PC-9 (cell line): ENCODE measurements at regions not wholly inside any gene's neighbourhood (a gene's known extent, or its start where the extent isn't known, plus 50 kb on each side); places are given as distances from the start of the nearest gene placed in this dataset.
"Not testable (repeated sequence)": the region's sequence is repeated elsewhere in the genome, so short reads cannot be mapped to it uniquely, and the experiment has no call there.

Experiments
- BruUV-seq: library from RNA; stranded (reverse); fragments of 400-500 nt; replicated peaks from 2 replicates; lab custom pipeline; 2021; lab: Mats Ljungman, UMichigan
- CTCF ChIA-PET: fragments of 300-600 bp; sonication (Branson Sonifier 250); formaldehyde crosslinking; loops from one replicate; lab custom pipeline; 2022; ENCODE audit warnings: antibody characterized with exemption; lab: Charles Lee
- POLR2A ChIA-PET: fragments of 300-600 bp; sonication (Branson Sonifier 250); formaldehyde crosslinking; loops from one replicate; lab custom pipeline; 2022; ENCODE audit warnings: antibody characterized with exemption; ENCODE audit not compliant: unreplicated experiment; lab: Charles Lee
- DNase-seq, 2 experiments: peaks; one replicate each; pipeline versions ENCODE4 v3.0.0 to v3.0.0-alpha.2; 2015 to 2022; ENCODE audit warnings: mixed read lengths in 1 of 2
- H2AFZ ChIP-seq: fragments of 200-600 bp; sonication (generic); 2 replicates; pipeline ENCODE4 v1.8.1; 2017; ENCODE audit warnings: antibody characterized with exemption
- H3F3A ChIP-seq: fragments of 200-600 bp; sonication (generic); 2 replicates; pipeline ENCODE4 v1.8.1; 2017; ENCODE audit warnings: antibody characterized with exemption, mild to moderate bottlenecking, low read depth; ENCODE audit not compliant: insufficient read depth
- H3K27ac ChIP-seq: fragments of 200-600 bp; sonication (generic); 2 replicates; pipeline ENCODE4 v1.6.1; 2016; ENCODE audit warnings: mixed run types
- H3K27me3 ChIP-seq: fragments of 200-600 bp; sonication (generic); 2 replicates; pipeline ENCODE4 v1.6.1; 2016; ENCODE audit warnings: low read depth, mixed run types; ENCODE audit not compliant: insufficient read depth
- H3K36me3 ChIP-seq: fragments of 200-600 bp; sonication (generic); 2 replicates; pipeline ENCODE4 v1.6.1; 2016; ENCODE audit warnings: low read depth, mixed run types
- H3K4me1 ChIP-seq: fragments of 200-600 bp; sonication (generic); replicated peaks from 2 replicates; pipeline ENCODE4 v1.6.1; 2016; ENCODE audit warnings: mixed run types; ENCODE audit not compliant: insufficient read depth
- H3K4me2 ChIP-seq: fragments of 200-600 bp; sonication (generic); 2 replicates; pipeline ENCODE4 v1.6.1; 2017; ENCODE audit warnings: mixed run types
- H3K4me3 ChIP-seq: fragments of 200-600 bp; sonication (generic); 2 replicates; pipeline ENCODE4 v1.6.1; 2016; ENCODE audit warnings: mixed run types
- H3K79me2 ChIP-seq: fragments of 200-600 bp; sonication (generic); 2 replicates; pipeline ENCODE4 v1.6.1; 2017; ENCODE audit warnings: low read depth, mixed run types
- H3K9me2 ChIP-seq: fragments of 200-600 bp; sonication (generic); 2 replicates; pipeline ENCODE4 v1.8.1; 2017; ENCODE audit warnings: mild to moderate bottlenecking; ENCODE audit not compliant: insufficient read depth
- H3K9me3 ChIP-seq: fragments of 200-600 bp; sonication (generic); 2 replicates; pipeline ENCODE4 v1.8.1; 2016; ENCODE audit warnings: low read depth; ENCODE audit not compliant: insufficient read depth
- H4K20me1 ChIP-seq: fragments of 200-600 bp; sonication (generic); 2 replicates; pipeline ENCODE4 v1.8.1; 2017; ENCODE audit not compliant: insufficient read depth
- CTCF ChIP-seq: fragments of 200-600 bp; sonication (generic); conservative IDR thresholded peaks from 2 replicates; pipeline ENCODE4 v1.6.1; 2017; ENCODE audit warnings: mixed run types, antibody characterized with exemption, mild to moderate bottlenecking, moderate library complexity
- EZH2 ChIP-seq: fragments of 200-600 bp; sonication (generic); IDR thresholded peaks from 2 replicates; pipeline ENCODE4 v1.8.0; 2017; ENCODE audit warnings: antibody characterized with exemption, low read depth
- intact Hi-C: fragments of 100-400 bp; cut with micrococcal nuclease; formaldehyde crosslinking; loops from one replicate; pipeline ENCODE4 v1.10.0; 2022; ENCODE audit not compliant: unreplicated experiment

GRCh38 chr21:35711661-35712060 lies 348.7 kb downstream of the SETD4 start:
- Histone ChIP-seq H4K20me1 (no peaks in the 10 kb centered on the region), H3K4me3 (no peak overlapping the region), H3F3A (no peaks in the 10 kb centered on the region), H3K27ac (no peak overlapping the region), H3K9me2 (no peaks in the 10 kb centered on the region), H3K36me3 (no peaks in the 10 kb centered on the region), H3K4me2 (no peak overlapping the region), H3K4me1 (no peaks in the 10 kb centered on the region), H2AFZ (no peak overlapping the region), H3K9me3 (no peaks in the 10 kb centered on the region), H3K79me2 (no peaks in the 10 kb centered on the region), H3K27me3 (no peaks in the 10 kb centered on the region)
- no peak for DNase-seq
- intact Hi-C loops, result no loop called here
- POLR2A ChIA-PET, result no interaction called here
- TF ChIP-seq EZH2 (no peak), CTCF (no peak)
- BruUV-seq, result no TSS peak
- CTCF ChIA-PET, result no interaction called here

GRCh38 chr21:35711213-35711612 lies 349.1 kb downstream of the SETD4 start:
- no peak for TF ChIP-seq CTCF
- no peak for TF ChIP-seq EZH2
- Histone ChIP-seq H3K9me2 (no peaks in the 10 kb centered on the region), H3K4me3 (no peak overlapping the region), H3K27ac (no peak overlapping the region), H3K4me1 (no peaks in the 10 kb centered on the region), H3K9me3 (no peaks in the 10 kb centered on the region), H4K20me1 (no peaks in the 10 kb centered on the region), H3K36me3 (no peaks in the 10 kb centered on the region), H3K27me3 (no peaks in the 10 kb centered on the region), H2AFZ (no peak overlapping the region), H3F3A (no peaks in the 10 kb centered on the region), H3K79me2 (no peaks in the 10 kb centered on the region), H3K4me2 (no peak overlapping the region)
- POLR2A ChIA-PET, result no interaction called here
- DNase-seq, result no peak
- no TSS peak for BruUV-seq
- CTCF ChIA-PET, result no interaction called here
- intact Hi-C loops, result no loop called here

- intact Hi-C loops, H4K20me1 ChIP-seq, H3K36me3 ChIP-seq, H3K4me3 ChIP-seq, H3K4me1 ChIP-seq, H3K27ac ChIP-seq, H3K9me3 ChIP-seq, H3K9me2 ChIP-seq, CTCF ChIA-PET, BruUV-seq, POLR2A ChIA-PET, H3K27me3 ChIP-seq, H3F3A ChIP-seq, H3K79me2 ChIP-seq, H2AFZ ChIP-seq, DNase-seq, H3K4me2 ChIP-seq: not testable (repeated sequence)
Measured at GRCh38 chr21:35709990-35710389, 350.3 kb downstream of the SETD4 start.

GRCh38 chr21:35705888-35706287 lies 354.4 kb downstream of the SETD4 start:
- TF ChIP-seq CTCF (no peak), EZH2 (no peak)
- Histone ChIP-seq H3F3A (no peaks in the 10 kb centered on the region), H3K4me1 (no peaks in the 10 kb centered on the region), H3K4me3 (no peak overlapping the region), H3K79me2 (no peaks in the 10 kb centered on the region), H3K27me3 (no peaks in the 10 kb centered on the region), H3K9me2 (no peaks in the 10 kb centered on the region), H4K20me1 (no peaks in the 10 kb centered on the region), H3K27ac (no peak overlapping the region), H3K4me2 (no peak overlapping the region), H2AFZ (no peak overlapping the region), H3K36me3 (no peaks in the 10 kb centered on the region), H3K9me3 (no peaks in the 10 kb centered on the region)
- ChIA-PET CTCF (no interaction called here), POLR2A (no interaction called here)
- intact Hi-C loops, result no loop called here
- no peak for DNase-seq
- no TSS peak for BruUV-seq
